ENCODE measurements at regions not wholly inside any gene's neighbourhood (a gene's known extent, or its start where the extent isn't known, plus 50 kb on each side); places are given as distances from the start of the nearest gene placed in this dataset.
"Not testable (repeated sequence)": the region's sequence is repeated elsewhere in the genome, so short reads cannot be mapped to it uniquely, and the experiment has no call there.

DNA sequence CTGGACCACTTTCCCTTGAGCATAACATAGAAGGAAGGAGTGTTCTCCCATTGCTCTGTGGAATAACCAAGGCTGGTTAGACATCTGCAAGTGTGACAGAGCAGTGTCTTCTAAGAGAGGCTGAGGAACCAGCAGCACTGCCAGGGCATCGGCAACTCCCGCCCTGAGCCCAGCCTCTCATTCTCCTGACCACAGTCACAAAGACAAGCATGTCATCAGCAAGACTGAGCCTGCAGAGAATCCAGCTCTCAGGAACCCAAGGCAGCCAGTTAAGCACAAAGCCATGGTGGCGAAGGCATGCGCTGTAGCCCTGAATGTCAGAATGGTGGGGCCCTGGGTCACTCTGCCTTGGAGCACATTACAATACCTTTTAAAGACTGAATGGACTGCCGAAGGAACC lies 253.9 kb downstream of the AGTPBP1 start:
- DNase-seq: no peak

DNA sequence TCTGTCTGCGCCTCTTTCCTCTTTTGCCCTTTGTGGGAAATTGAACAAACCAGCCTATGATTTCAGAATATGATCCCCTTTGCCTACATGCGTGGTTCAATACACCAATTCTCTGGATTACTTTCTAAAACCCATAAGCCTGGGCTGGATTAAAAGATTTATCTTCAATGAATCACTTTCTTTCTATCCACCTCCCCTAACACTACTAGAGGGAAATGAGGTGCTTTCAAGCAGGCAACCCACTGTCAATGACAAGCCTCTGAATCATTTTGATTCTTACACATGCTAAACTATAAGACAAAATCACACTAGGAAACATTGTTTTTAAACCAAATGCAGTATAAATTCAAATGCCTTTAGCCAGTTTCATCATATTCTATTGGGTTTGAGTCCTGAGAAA lies 257.5 kb downstream of the AGTPBP1 start:
- DNase-seq: no peak

DNA sequence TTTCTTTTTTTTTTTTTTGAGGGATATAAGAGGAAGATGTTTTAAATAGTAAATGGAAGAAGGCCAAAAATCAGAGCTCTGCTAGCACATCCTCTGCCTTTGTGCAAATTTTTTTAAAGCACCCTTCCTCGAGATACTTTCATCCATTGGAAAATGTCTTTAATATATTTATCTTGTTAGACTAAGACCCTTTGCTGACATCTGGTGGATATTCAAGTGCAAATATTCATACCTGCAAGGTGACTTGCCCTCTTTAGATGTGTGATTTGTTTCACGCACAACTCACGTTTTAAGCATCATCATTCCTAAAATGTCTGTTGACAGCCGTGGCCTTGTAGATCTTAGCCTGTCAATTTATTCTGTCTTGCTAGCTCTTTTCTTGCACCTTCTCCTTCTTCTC lies 258.5 kb downstream of the AGTPBP1 start:
- no peak for DNase-seq

DNA sequence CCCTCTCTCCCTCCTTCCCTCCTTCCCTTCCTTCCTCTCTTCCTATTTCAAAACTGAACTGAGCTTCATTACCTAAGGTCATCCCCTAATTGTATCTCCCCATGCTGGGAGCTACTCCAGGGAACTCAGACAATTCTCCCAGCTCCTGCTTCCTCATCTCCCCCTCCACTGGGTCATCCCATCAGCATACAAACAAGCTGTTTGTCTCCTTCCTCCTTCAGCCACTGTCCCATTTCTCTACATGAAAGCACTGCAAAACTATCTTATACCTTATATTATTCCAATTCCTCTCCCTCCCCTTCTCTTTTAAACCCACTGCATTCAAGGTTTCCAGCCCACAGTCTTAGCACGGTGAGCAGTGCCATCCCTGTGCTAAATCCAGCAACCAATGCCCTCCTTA lies 262.4 kb downstream of the AGTPBP1 start:
- DNase-seq: no peak

DNA sequence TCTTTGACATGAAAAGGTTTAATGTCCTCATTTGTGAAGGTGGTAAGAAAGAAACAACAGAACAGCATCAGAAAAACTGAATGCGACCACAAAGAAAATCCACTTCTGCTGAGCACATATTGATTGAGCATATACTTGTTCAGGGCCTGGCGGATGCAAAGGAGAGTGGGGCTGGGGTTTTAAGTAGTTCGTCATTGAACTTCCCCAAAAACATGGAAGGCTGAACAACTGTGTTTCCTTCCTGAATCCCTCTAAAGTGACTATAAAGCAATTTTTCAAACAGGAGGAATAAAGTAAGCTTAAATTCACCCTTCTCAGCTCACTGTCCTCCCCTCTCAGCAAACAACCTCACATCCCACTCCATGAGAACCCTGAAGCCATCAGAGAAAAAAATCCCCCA lies 262.9 kb downstream of the AGTPBP1 start:
- no peak for DNase-seq

DNA sequence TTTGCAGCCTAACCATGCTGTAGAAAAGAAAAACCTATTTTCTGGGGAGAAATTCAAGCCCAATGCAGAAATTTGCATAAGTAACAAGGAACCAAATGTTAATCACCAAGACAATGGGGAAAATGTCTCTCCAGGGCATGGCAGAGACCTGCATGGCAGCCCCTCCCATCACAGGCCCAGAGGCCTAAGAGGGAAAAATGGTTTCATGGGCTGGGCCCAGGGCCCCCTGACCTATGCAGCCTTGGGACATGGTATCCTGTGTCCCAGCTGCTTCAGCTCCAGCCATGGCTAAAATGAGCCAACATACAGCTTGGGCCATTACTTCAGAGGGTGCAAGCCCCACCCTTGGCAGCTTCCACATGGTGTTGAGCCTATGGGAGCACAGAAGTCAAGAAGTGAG lies 266.9 kb downstream of the AGTPBP1 start:
- not testable (repeated sequence) for DNase-seq

DNA sequence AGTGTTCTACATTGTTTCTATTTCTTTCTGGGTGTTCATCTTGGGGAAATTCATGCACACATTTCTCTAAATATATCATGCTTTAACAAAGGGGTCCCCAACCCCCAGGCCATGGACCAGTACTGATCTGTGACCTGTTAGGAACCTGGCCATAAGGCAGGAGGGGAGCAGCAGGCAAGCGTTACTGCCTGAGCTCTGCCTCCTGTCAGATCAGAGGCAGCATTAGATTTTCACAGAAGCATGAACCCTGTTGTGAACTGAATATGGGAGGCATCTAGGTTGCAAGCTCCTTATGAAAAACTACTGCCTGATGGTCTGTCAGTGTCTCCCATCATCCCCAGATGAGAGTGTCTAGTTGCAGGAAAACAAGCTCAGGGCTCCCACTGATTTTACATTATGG lies 270.0 kb downstream of the AGTPBP1 start:
- no peak for DNase-seq

DNA sequence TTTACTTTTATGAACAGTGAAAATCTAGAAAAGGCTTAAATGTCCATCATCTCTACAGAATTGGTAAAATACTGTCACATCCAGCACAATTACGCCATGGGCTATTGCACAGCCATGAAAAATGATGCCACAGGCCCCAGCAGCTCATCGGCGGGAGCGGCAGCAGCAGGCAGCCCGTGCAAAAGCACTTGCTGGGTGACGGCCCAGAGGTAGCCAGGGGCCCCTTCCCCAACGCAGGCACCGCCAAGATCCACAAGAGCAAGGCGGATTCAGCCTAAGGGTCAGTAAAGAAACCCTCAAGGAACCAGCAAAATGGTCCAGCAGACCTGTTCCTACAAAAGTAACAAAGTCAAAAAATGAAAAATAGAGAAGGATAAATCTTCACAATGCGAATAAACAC lies 272.7 kb downstream of the AGTPBP1 start:
- no peak for DNase-seq

DNA sequence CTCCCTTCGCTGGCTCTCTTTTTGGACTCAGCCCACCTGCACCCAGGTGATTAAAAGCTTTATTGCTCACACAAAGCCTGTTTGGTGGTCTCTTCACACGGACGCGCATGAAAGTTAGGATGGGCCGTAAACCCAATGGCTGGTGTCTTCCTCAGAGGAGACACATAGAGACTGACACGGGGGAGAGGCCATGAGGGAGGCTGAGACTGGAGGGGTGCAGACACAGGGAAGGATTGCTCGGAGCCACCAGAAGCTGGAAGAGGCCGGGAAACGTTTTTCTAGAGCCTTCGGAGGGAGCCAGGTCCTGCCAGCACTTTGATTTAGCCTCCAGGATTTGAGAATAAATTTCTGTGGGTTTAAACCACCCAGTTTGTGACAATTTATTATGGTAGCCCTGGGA lies 274.9 kb downstream of the AGTPBP1 start:
- DNase-seq: no peak

DNA sequence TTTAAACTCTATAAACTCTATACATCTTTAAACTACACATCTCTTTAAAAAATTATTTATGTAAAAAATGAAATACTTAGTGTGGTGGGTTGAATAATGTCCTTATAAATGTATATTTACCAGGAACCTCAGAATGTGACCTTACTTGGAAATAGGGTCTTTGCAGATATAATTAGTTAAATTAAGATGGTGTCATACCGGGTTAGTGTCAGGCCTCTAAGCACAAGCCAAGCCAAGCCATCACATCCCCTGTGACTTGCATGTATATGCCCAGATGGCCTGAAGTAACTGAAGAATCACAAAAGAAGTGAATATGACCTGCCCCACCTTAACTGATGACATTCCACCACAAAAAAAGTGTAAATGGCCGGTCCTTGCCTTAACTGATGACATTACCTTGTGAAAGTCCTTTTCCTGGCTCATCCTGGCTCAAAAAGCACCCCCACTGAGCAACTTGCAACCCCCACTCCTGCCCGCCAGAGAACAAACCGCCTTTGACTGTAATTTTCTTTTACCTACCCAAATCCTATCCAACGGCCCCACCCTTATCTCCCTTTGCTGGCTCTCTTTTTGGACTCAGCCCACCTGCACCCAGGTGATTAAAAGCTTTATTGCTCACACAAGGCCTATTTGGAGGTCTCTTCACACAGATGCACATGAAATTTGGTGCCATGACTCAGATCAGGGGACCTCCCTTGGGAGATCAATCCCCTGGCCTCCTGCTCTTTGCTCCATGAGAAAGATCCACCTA lies 283.5 kb downstream of the AGTPBP1 start:
- not testable (repeated sequence) for DNase-seq

DNA sequence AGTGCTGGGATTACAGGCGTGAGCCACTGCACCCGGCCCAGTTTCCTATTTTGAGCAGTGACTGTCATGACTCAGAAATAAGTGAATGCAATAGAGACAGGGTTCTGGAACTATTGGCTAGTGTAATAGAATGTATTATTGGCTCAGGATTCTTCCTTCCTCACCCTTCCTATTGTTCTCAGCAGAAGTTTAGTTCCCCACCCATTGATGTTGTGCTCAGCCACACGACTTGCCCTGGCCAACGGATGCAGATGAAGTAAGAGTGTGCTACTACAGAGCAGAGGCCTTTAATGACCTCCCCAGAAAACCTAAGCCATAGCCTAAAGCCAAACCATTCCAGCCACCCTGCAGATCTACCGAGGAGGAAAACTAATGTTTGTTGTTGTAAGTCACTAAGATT lies 287.9 kb downstream of the AGTPBP1 start:
- DNase-seq: no peak

DNA sequence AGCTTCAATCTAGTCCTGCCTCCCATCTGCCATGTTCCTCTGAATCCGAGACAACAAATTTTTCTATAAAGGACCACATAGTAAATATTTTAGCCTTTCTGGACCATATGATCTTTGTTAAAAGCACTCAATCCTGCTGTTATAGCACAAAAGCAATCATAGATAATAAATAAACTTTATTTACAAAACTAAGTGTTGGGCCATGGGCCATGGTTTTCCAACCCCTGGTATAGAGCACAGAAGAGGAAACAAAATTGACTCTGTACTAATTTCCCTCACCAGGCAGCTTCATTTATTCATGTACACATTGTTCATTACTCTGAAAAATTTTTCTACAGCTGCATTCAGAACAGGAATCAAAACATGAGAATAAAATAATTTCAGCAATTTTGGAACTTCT lies 288.9 kb downstream of the AGTPBP1 start:
- no peak for DNase-seq

DNA sequence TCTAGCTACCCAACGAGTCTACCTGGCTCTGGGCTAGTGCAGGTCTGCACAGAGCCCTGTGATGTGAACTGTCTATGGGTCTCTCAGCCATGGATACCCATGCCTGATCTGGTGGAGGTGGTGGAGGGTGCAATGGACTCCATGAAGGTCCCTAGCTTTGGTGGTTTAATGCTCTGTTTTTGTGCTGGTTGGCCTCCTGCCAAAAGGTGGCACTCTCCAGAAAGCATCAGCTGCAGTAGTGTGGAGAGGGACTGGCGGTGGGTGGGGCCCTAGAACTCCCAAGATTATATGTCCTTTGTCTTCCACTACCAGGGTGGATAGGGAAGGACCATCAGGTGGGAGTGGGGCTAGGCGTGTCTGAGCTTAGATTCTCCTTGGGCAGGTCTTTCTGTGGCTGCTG lies 290.1 kb downstream of the AGTPBP1 start:
- DNase-seq: no peak

DNA sequence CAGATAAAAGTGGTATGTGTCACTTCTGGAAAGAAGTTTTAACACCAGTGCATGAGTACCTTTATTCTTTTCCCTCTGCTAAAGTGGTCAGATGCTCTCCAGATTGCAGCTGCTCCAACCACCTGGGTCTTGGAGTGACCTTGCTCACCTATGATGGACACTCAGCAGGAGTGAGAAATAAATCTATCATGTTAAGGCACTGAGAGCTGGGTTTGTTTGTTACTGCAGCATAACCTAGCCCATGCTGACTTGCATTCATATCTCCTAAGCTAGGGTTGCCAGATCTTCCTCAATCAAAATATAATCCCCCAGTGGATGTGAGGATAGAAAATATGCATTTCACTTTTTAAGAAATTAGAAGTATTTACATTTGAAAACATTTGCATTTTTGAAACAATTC lies 295.9 kb downstream of the AGTPBP1 start:
- DNase-seq: no peak

DNA sequence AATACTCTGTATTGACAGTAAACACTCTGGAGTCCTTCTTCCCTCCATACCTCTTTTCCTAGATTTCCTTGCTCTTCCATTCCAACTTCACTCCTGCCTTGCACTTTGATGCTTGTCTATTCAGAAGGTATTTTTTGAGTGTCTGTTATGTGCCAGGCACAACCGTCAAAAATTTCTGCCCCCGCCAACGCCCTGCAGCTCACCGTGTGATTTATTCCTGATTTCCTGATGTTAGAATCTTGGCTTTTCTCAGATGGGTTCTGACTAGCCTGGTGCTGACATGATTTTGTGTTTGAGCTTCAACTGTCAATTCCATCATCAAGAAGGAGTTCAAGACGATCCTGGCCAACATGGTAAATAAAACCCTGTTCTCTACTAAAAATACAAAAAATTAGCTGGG lies 297.5 kb downstream of the AGTPBP1 start:
- no peak for DNase-seq

DNA sequence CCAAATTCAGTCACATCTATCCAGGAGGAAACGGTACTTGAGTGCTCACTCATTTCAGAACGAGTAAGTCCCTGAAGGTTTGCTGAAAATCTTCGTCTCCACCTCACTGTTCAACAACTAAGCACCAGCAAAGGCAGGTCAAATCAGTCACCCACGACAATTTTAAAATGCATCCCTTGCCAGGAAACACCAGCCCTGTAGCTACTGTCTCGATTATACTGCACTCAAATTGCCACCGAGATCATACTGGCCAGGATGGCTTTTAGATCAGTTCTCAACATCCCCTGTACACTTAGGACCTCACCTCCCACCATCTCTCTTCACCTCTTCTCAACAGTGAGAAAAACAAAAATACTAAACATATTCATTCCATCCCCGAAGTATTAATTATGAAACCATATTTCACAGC lies 298.6 kb downstream of the AGTPBP1 start:
- no peak for DNase-seq

DNA sequence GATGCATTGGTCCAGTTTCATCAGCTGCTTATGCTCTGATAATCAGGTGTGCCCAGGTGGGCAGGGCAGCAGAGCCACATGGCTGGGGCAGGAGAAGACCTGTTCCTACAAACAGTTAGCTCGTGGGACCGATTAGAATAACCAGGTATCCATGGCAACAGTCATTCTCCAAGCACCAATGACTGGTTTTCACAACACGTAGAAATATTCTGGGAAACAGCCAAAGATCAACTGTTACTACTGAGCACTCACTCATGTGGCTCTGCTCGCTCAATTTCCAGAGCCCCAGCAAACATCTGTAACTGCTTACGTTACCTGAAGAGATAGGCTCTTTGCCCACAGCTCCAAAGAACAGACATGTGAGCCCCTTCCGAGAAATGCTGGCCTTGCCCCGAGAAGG lies 302.0 kb downstream of the AGTPBP1 start:
- DNase-seq: no peak

DNA sequence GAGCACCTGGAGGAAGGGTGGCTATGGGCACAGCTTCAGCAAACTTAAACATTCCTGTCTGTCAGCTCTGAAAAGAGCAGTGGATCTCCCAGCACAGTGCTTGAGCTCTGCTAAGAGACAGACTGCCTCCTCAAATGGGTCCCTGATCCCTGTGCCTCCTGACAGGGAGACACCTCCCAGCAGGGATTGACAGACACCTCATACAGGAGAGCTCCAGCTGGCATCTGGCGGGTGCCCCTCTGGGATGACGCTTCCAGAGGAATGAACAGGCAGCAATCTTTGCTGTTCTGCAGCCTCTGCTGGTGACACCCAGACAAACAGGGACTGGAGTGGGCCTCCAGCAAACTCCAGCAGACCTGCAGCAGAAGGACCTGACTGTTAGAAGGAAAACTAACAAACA lies 307.8 kb downstream of the AGTPBP1 start:
- DNase-seq: not testable (repeated sequence)

DNA sequence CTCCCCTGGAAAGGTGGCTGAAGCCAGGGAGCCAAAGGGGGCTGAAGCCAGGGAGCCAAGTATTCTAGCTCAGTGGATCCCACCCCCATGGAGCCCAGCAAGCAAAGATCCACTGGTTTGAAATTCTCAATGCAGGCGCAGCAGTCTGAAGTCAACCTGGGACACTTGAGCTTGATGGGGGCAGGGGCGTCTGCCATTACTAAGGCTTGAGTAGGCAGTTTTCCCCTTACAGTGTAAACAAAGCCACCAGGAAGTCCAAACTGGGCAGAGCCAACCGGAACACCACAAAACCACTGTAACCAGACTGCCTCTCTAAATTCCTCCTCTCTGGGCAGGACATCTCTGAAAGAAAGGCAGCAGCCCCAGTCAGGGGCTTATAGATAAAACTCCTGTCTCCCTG lies 308.2 kb downstream of the AGTPBP1 start:
- DNase-seq: not testable (repeated sequence)

DNA sequence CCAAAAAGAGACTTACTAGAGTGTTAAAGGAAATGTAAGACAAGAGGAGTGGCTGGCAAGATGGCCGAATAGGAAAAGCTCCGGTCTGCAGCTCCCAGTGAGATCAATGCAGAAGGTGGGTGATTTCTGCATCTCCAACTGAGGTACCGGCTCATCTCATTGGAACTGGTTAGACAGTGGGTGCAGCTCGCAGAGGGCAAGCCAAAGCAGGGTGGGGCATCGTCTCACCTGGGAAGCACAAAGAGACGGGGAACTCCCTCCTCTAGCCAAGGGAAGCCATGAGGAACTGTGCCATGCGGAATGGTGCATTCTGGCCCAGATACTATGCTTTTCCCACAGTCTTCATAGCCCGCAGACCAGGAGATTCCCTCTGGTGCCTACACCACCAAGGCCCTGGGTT lies 308.7 kb downstream of the AGTPBP1 start:
- no peak for DNase-seq

DNA sequence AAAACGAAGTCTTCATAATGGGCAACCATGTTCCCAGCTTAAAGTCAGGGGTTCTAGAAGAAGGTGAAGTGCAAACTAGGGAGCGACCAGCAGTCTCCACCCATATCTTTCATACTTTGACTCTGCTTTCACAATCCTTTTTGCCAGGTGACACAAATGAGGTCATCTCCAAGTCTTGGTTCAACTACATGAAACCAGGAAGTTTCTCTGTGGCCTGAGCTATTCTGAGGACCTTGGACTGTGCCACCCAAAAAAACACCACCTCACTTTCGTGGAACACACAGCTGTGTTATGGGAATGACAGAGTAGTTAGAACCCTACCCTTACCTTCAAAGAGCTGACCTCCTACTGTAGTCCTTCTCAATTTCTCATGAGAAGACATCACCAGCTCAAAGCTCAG lies 309.2 kb downstream of the AGTPBP1 start:
- no peak for DNase-seq

DNA sequence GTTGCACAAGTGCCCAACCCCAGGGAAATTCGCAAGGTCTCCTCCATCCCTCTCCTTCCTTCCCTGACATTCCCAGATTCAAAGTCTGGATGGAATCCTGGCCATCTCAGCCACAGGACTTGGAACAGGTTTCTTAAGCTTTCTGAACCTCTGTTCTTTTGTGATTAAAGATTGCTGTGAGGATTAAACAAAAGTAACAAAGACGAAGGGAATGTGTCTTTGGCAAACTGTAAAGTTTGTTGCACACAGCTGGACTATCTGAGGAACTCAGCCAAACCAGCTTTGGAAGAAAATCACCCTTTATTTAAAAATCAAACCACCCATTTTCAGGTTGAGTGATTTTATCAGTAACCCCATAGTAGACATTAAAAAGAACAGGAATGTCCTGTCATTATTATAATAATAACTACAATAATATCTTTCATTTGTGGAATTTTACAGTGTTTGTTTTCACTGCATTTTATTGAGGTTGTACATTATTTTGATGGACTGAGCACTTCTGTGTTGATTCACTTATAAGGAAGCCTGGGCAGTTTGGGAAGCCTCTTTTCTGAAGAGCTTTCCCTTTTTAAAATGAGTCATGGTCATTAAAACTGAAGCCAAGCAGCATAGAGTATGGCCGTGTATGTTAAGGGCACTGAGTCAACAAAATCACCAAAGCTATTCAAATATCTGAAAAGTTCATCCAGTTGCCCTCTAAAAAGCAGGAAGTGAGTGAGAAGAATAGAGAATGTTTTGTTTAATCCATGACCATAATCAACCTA lies 310.2 kb downstream of the AGTPBP1 start:
- DNase-seq: peak; percentile 49

DNA sequence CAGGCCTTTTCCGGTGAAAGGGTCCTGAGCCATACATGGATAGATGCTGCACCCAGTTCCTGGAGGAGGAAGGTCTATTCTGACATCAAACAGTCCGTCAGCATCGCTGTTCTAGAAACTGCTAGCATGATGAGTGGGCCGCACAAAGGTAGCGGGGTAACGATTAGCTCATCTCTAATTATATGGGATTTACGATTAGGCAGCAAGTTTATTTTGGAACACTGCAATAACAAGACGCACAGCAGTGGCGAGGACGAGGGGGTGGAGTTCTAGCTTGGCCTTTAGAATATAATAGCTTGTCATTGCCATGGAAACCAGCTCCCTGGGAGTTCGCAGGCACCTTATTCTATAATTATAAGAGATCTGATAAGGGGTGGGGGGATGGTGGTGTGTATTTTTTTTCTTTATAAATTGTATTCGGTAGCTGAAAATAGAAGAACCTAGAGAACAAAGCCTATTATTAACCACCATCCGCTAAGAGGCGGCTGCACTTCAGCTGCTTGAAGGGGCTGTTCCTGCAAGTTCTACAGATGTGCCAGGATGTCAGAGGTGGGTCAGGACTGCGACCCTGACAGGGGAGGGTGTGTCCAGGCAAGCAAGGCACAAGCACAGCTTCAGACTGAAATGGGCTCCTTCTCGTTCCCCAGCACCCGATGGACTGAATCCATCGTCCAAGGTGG lies 311.0 kb downstream of the AGTPBP1 start:
- no peak for DNase-seq

DNA sequence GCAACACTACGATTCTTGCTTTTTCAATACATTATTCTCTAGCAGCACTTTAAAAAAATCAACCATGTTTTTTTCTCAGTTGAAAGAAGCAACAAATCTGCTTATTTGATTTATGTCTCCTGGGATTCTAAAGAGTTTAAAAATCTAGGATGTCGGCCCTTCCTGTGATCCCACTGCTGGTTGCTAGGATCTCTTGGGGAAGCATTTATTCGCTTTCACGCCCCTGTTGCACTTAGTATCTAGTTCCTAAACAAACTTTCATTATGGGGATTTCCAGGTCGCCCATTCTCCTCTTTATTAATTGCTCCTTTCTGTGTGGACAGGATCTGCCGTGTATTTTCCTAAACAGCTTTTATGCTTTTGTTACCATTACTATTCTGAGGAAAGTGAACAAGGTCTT lies 313.5 kb downstream of the AGTPBP1 start:
- no peak for DNase-seq
